CD8-positive, alpha-beta memory T cell (primary cell): ENCODE measurements at regions not wholly inside any gene's neighbourhood (a gene's known extent, or its start where the extent isn't known, plus 50 kb on each side); places are given as distances from the start of the nearest gene placed in this dataset.

ENCODE experiments used
- CTCF ChIA-PET: fragments of 350-600 bp; sonication (Branson Sonifier 250); formaldehyde crosslinking; loops from one replicate; lab custom pipeline; 2021; ENCODE audit warnings: antibody characterized with exemption; lab: Charles Lee
- POLR2A ChIA-PET: fragments of 350-600 bp; sonication (Branson Sonifier 250); formaldehyde crosslinking; loops from one replicate; lab custom pipeline; 2021; ENCODE audit warnings: antibody characterized with exemption; lab: Charles Lee
- DNase-seq, 5 donors: peaks; one replicate each; pipeline versions ENCODE4 v3.0.0 to v3.0.0-alpha.2; 2020 to 2022; ENCODE audit warnings: mixed read lengths in 1 of 5
- H3K27ac ChIP-seq: one replicate; pipeline ENCODE4 v1.7.0; 2013; ENCODE audit warnings: low read depth, mild to moderate bottlenecking, low read length, moderate library complexity
- H3K27me3 ChIP-seq: 2 replicates; pipeline ENCODE4 v1.7.0; 2013; ENCODE audit warnings: low read length, mild to moderate bottlenecking; ENCODE audit not compliant: insufficient read depth, poor library complexity, severe bottlenecking
- H3K36me3 ChIP-seq: 2 replicates; pipeline ENCODE4 v1.7.0; 2013; ENCODE audit warnings: mild to moderate bottlenecking, low read length, moderate library complexity; ENCODE audit not compliant: insufficient read depth
- H3K4me1 ChIP-seq: 2 replicates; pipeline ENCODE4 v1.7.0; 2013; ENCODE audit warnings: mild to moderate bottlenecking, low read length, moderate library complexity; ENCODE audit not compliant: insufficient read depth
- H3K4me3 ChIP-seq: 2 replicates; pipeline ENCODE4 v1.7.0; 2013; ENCODE audit warnings: mild to moderate bottlenecking, low read length
- H3K9me3 ChIP-seq: 2 replicates; pipeline ENCODE4 v1.7.0; 2013; ENCODE audit warnings: mild to moderate bottlenecking, low read length
- H3K27ac Mint-ChIP-seq, 8 donors: one replicate each; pipeline ENCODE4 v1.8.0; 2020 to 2021; ENCODE audit warnings: mixed read lengths in 8 of 8, mild to moderate bottlenecking in 6 of 8, inconsistent platforms in 3 of 8, moderate library complexity in 3 of 8
- H3K27me3 Mint-ChIP-seq, 2 donors: one replicate each; pipeline ENCODE4 v1.8.0; 2020 to 2021; ENCODE audit warnings: mixed read lengths in 2 of 2, mild to moderate bottlenecking in 1 of 2, moderate library complexity in 1 of 2
- H3K36me3 Mint-ChIP-seq, 3 donors: one replicate each; pipeline ENCODE4 v1.8.0; 2020 to 2021; ENCODE audit warnings: mixed read lengths in 3 of 3, inconsistent platforms in 1 of 3, mild to moderate bottlenecking in 1 of 3
- H3K4me1 Mint-ChIP-seq, 3 donors: one replicate each; pipeline ENCODE4 v1.8.0; 2020 to 2021; ENCODE audit warnings: mixed read lengths in 3 of 3, inconsistent platforms in 1 of 3, mild to moderate bottlenecking in 1 of 3
- H3K4me3 Mint-ChIP-seq, 7 donors: one replicate each; pipeline ENCODE4 v1.8.0; 2020 to 2021; ENCODE audit warnings: mixed read lengths in 7 of 7, mild to moderate bottlenecking in 6 of 7, moderate library complexity in 4 of 7, inconsistent platforms in 2 of 7
- H3K9me3 Mint-ChIP-seq, 5 donors: one replicate each; pipeline ENCODE4 v1.8.0; 2020 to 2022; ENCODE audit warnings: mixed read lengths in 5 of 5, mild to moderate bottlenecking in 3 of 5, moderate library complexity in 2 of 5, inconsistent platforms in 1 of 5

GRCh38 chr2:54373855-54374254 lies 82.3 kb upstream of the SPTBN1 start:
- Mint-ChIP-seq H3K27ac (no peak overlapping the region), H3K9me3 (peaks cover 3 to 9% (median 4%) of the 10 kb centered on the region in 5 donors), H3K4me3 (no peak overlapping the region), H3K4me1 (no peaks in the 10 kb centered on the region), H3K36me3 (peaks cover 0 to 9% (median 0%) of the 10 kb centered on the region in 3 donors), H3K27me3 (peaks cover 8 to 24% of the 10 kb centered on the region in 2 donors)
- H3K9me3 ChIP-seq, result no peaks in the 10 kb centered on the region
- H3K4me3 ChIP-seq, result no peak overlapping the region
- no peaks in the 10 kb centered on the region for H3K36me3 ChIP-seq
- no peak for DNase-seq
- H3K27me3 ChIP-seq, result no peaks in the 10 kb centered on the region
- H3K4me1 ChIP-seq, result no peaks in the 10 kb centered on the region
- H3K27ac ChIP-seq, result no peak overlapping the region
- CTCF ChIA-PET, result no interaction called here
- POLR2A ChIA-PET, result no interaction called here

- peaks cover 0 to 3% (median 0%) of the 10 kb centered on the region in 5 donors for H3K9me3 Mint-ChIP-seq
These were observed 81.3 kb upstream of the SPTBN1 start for GRCh38 chr2:54374591-54375364.

DNA sequence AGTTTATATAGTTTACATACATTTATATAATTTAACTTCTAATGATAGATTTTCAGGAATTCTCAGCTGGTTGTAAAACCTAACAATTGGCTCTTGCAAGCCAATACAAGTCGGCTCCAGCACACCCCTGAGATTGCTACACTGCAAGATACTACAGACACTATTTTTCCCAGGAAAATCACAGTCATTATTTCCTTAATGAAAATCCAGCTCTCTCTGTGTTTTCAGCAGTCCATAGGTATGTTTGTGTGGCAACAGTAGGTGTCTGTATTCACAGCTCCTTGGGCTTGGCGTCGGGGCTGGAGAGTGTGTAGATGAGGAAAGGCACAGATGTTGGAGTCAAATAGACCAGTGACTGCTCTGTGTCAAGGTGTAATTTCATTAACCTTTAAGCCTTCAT lies 78.7 kb upstream of the SPTBN1 start:
- Histone ChIP-seq H3K36me3 (no peaks in the 10 kb centered on the region), H3K27me3 (no peaks in the 10 kb centered on the region), H3K4me1 (no peaks in the 10 kb centered on the region), H3K27ac (no peak overlapping the region), H3K4me3 (no peak overlapping the region), H3K9me3 (no peaks in the 10 kb centered on the region)
- Mint-ChIP-seq H3K36me3 (peaks cover 0 to 1% (median 0%) of the 10 kb centered on the region in 3 donors), H3K9me3 (no peaks in the 10 kb centered on the region), H3K4me3 (no peak overlapping the region), H3K27me3 (peaks cover 6 to 31% of the 10 kb centered on the region in 2 donors), H3K4me1 (no peaks in the 10 kb centered on the region), H3K27ac (no peak overlapping the region)
- POLR2A ChIA-PET, result no interaction called here
- CTCF ChIA-PET, result interaction anchor here (1.6 kb wide), 1 partner anchor 22 kb away, joined by 4 read pairs; no protein-coding TSS in a partner anchor
- no peak for DNase-seq

More at GRCh38 chr2:54374591-54375364, 81.3 kb upstream of the SPTBN1 start:
- Mint-ChIP-seq H3K4me1 (no peaks in the 10 kb centered on the region), H3K27ac (no peak overlapping the region), H3K4me3 (no peak overlapping the region), H3K27me3 (peaks cover 8 to 24% of the 10 kb centered on the region in 2 donors), H3K36me3 (peaks cover 0 to 4% (median 0%) of the 10 kb centered on the region in 3 donors)
- Histone ChIP-seq H3K27me3 (no peaks in the 10 kb centered on the region), H3K9me3 (no peaks in the 10 kb centered on the region), H3K36me3 (no peaks in the 10 kb centered on the region), H3K4me1 (no peaks in the 10 kb centered on the region), H3K27ac (no peak overlapping the region), H3K4me3 (no peak overlapping the region)
- ChIA-PET CTCF (no interaction called here), POLR2A (no interaction called here)
- DNase-seq, result no peak

- Histone ChIP-seq H3K27me3 (no peaks in the 10 kb centered on the region), H3K4me1 (no peaks in the 10 kb centered on the region), H3K27ac (no peak overlapping the region), H3K4me3 (no peak overlapping the region), H3K9me3 (no peaks in the 10 kb centered on the region), H3K36me3 (no peaks in the 10 kb centered on the region)
- Mint-ChIP-seq H3K27ac (no peak overlapping the region), H3K4me1 (no peaks in the 10 kb centered on the region), H3K9me3 (no peaks in the 10 kb centered on the region), H3K36me3 (peaks cover 0 to 2% (median 1%) of the 10 kb centered on the region in 3 donors), H3K27me3 (peaks cover 4 to 31% of the 10 kb centered on the region in 2 donors), H3K4me3 (no peak overlapping the region)
- CTCF ChIA-PET, result interaction anchor here (0.7 to 1.6 kb wide), 2 partner anchors 18 to 22 kb away, joined by 3 to 4 read pairs; no protein-coding TSS in a partner anchor
- POLR2A ChIA-PET, result no interaction called here
- no peak for DNase-seq
These were observed 78.1 kb upstream of the SPTBN1 start for GRCh38 chr2:54377901-54378493.

GRCh38 chr2:54380670-54381069 lies 75.5 kb upstream of the SPTBN1 start:
- H3K27me3 Mint-ChIP-seq, result peaks cover 3 to 23% of the 10 kb centered on the region in 2 donors
- Histone ChIP-seq H3K27me3 (no peaks in the 10 kb centered on the region), H3K36me3 (no peaks in the 10 kb centered on the region), H3K9me3 (no peaks in the 10 kb centered on the region), H3K4me1 (no peaks in the 10 kb centered on the region), H3K4me3 (no peak overlapping the region), H3K27ac (no peak overlapping the region)
- H3K36me3 Mint-ChIP-seq, result peaks cover 0 to 4% (median 1%) of the 10 kb centered on the region in 3 donors
- H3K4me3 Mint-ChIP-seq, result no peak overlapping the region
- no peaks in the 10 kb centered on the region for H3K9me3 Mint-ChIP-seq
- no peak overlapping the region for H3K27ac Mint-ChIP-seq
- ChIA-PET CTCF (no interaction called here), POLR2A (no interaction called here)
- H3K4me1 Mint-ChIP-seq, result no peaks in the 10 kb centered on the region
- DNase-seq, result no peak

DNA sequence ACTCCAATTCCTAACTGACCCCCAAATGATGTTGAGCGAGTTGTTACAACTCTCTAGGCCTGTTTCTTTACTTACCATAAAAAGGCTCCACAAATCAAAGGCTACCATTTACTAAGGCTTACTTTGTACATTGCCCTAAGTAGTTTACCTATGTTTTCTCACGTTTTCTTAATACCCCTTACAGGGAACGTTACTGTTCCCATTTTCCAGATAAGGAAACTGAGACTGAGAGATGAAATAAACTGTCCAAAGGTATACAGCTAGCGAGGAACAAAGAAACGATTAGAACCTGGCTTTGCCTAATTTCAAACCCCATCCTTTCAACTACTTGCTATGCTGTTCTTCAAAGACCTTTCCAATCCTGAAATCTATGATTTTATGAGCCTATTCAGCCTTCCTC lies 74.8 kb upstream of the SPTBN1 start:
- ChIA-PET CTCF (no interaction called here), POLR2A (no interaction called here)
- H3K36me3 ChIP-seq, result no peaks in the 10 kb centered on the region
- Mint-ChIP-seq H3K9me3 (no peaks in the 10 kb centered on the region), H3K36me3 (peaks cover 0 to 4% (median 1%) of the 10 kb centered on the region in 3 donors), H3K27ac (no peak overlapping the region), H3K27me3 (peaks cover 3 to 20% of the 10 kb centered on the region in 2 donors), H3K4me3 (no peak overlapping the region), H3K4me1 (no peaks in the 10 kb centered on the region)
- no peak overlapping the region for H3K27ac ChIP-seq
- H3K9me3 ChIP-seq, result no peaks in the 10 kb centered on the region
- no peak for DNase-seq
- H3K4me1 ChIP-seq, result no peaks in the 10 kb centered on the region
- no peaks in the 10 kb centered on the region for H3K27me3 ChIP-seq
- no peak overlapping the region for H3K4me3 ChIP-seq

- H3K27me3 Mint-ChIP-seq, result peaks cover under 1 to 13% of the 10 kb centered on the region in 2 donors
- no peak overlapping the region for H3K4me3 ChIP-seq
- no peak overlapping the region for H3K27ac ChIP-seq
- no peaks in the 10 kb centered on the region for H3K9me3 Mint-ChIP-seq
- POLR2A ChIA-PET, result no interaction called here
- no peak overlapping the region for H3K4me3 Mint-ChIP-seq
- no peak overlapping the region for H3K27ac Mint-ChIP-seq
- peaks cover 0 to 4% (median 1%) of the 10 kb centered on the region in 3 donors for H3K36me3 Mint-ChIP-seq
- DNase-seq, result no peak
- H3K4me1 ChIP-seq, result no peaks in the 10 kb centered on the region
- H3K4me1 Mint-ChIP-seq, result no peaks in the 10 kb centered on the region
- no peaks in the 10 kb centered on the region for H3K27me3 ChIP-seq
- no peaks in the 10 kb centered on the region for H3K9me3 ChIP-seq
- CTCF ChIA-PET, result no interaction called here
- H3K36me3 ChIP-seq, result no peaks in the 10 kb centered on the region
These were observed 73.5 kb upstream of the SPTBN1 start for GRCh38 chr2:54382601-54383000.
